IMR-90 (cell line): ENCODE measurements at regions not wholly inside any gene's neighbourhood (a gene's known extent, or its start where the extent isn't known, plus 50 kb on each side); places are given as distances from the start of the nearest gene placed in this dataset.
"Not testable (repeated sequence)": the region's sequence is repeated elsewhere in the genome, so short reads cannot be mapped to it uniquely, and the experiment has no call there.

Experiments
- ATAC-seq: fragments of 200-7000 bp; cut with Tn5 transposase; 2 replicates; pipeline ENCODE4 v1.9.1; 2020; ENCODE audit warnings: low read depth, mild to moderate bottlenecking, moderate library complexity
- BruUV-seq: library from RNA; stranded (reverse); fragments of 400-500 nt; replicated peaks from 2 replicates; lab custom pipeline; 2021; lab: Mats Ljungman, UMichigan
- CTCF ChIA-PET: fragments of 300-600 bp; formaldehyde crosslinking; extraction: SDS; loops from one replicate; lab custom pipeline; 2021; ENCODE audit warnings: antibody characterized with exemption; lab: Yijun Ruan, JAX
- POLR2A ChIA-PET: fragments of 300-600 bp; sonication (Branson Sonifier 250); formaldehyde crosslinking; loops from one replicate; lab custom pipeline; 2022; ENCODE audit warnings: antibody characterized with exemption; ENCODE audit not compliant: unreplicated experiment; lab: Charles Lee
- DNase-seq: peaks from one replicate; pipeline ENCODE4 v3.0.0; 2013
- H2AFZ ChIP-seq: replicated peaks from 2 replicates; pipeline ENCODE3; 2013; ENCODE audit warnings: low read length, mild to moderate bottlenecking; ENCODE audit not compliant: poor library complexity
- H2AK5ac ChIP-seq: 2 replicates; pipeline ENCODE4 v1.6.1; 2013; ENCODE audit warnings: low read depth, low read length, inconsistent platforms
- H2AK9ac ChIP-seq: replicated peaks from 2 replicates; pipeline ENCODE3; 2013; ENCODE audit warnings: mild to moderate bottlenecking, low read depth, low read length, moderate library complexity; ENCODE audit not compliant: poor library complexity
- H2BK120ac ChIP-seq: 2 replicates; pipeline ENCODE4 v1.6.1; 2013; ENCODE audit warnings: low read depth, low read length, inconsistent platforms
- H2BK15ac ChIP-seq: 3 replicates; pipeline ENCODE4 v1.6.1; 2013; ENCODE audit warnings: low read depth, low read length, inconsistent platforms
- H2BK20ac ChIP-seq: 2 replicates; pipeline ENCODE4 v1.6.1; 2013; ENCODE audit warnings: low read depth, mild to moderate bottlenecking, inconsistent platforms, low read length, moderate library complexity
- H2BK5ac ChIP-seq: 2 replicates; pipeline ENCODE4 v1.6.1; 2013; ENCODE audit warnings: mild to moderate bottlenecking, low read depth, low read length, inconsistent platforms; ENCODE audit not compliant: poor library complexity, severe bottlenecking
- H3K14ac ChIP-seq: replicated peaks from 2 replicates; pipeline ENCODE4 v1.6.1; 2013; ENCODE audit warnings: low read depth, low read length, inconsistent platforms
- H3K18ac ChIP-seq: 2 replicates; pipeline ENCODE4 v1.6.1; 2013; ENCODE audit warnings: low read depth, low read length, control low read depth
- H3K23ac ChIP-seq: 2 replicates; pipeline ENCODE4 v1.6.1; 2013; ENCODE audit warnings: low read depth, low read length, inconsistent platforms
- H3K27ac ChIP-seq: 2 replicates; pipeline ENCODE4 v1.5.1; 2013; ENCODE audit warnings: mild to moderate bottlenecking, control low read depth, low read length; ENCODE audit not compliant: insufficient read depth
- H3K27me3 ChIP-seq: 2 replicates; pipeline ENCODE4 v1.6.1; 2013; ENCODE audit warnings: low read length; ENCODE audit not compliant: control insufficient read depth, insufficient read depth
- H3K36me3 ChIP-seq: 2 replicates; pipeline ENCODE4 v1.6.1; 2013; ENCODE audit warnings: low read length, mixed read lengths; ENCODE audit not compliant: control insufficient read depth, insufficient read depth
- H3K4ac ChIP-seq: 2 replicates; pipeline ENCODE4 v1.6.1; 2013; ENCODE audit warnings: low read depth, low read length, inconsistent platforms
- H3K4me1 ChIP-seq: 2 replicates; pipeline ENCODE4 v1.6.1; 2013; ENCODE audit warnings: low read length, mixed read lengths; ENCODE audit not compliant: control insufficient read depth, insufficient read depth
- H3K4me2 ChIP-seq: 2 replicates; pipeline ENCODE4 v1.6.1; 2013; ENCODE audit warnings: low read depth, mild to moderate bottlenecking, control low read depth, low read length, moderate library complexity
- H3K4me3 ChIP-seq: 2 replicates; pipeline ENCODE4 v1.5.1; 2013; ENCODE audit warnings: low read depth, mild to moderate bottlenecking, control low read depth, low read length, moderate library complexity; ENCODE audit not compliant: insufficient read depth
- H3K56ac ChIP-seq: 2 replicates; pipeline ENCODE4 v1.6.1; 2013; ENCODE audit warnings: low read length, inconsistent platforms; ENCODE audit not compliant: insufficient read depth; ENCODE audit errors: extremely low read depth
- H3K79me1 ChIP-seq, 2 experiments: 2 replicates each; pipeline ENCODE4 v1.6.1; 2013; ENCODE audit warnings: low read length in 2 of 2, inconsistent platforms in 1 of 2, low read depth in 1 of 2
- H3K9ac ChIP-seq: 2 replicates; pipeline ENCODE4 v1.6.1; 2013; ENCODE audit warnings: low read depth, low read length, control low read depth
- H3K9me1 ChIP-seq: 2 replicates; pipeline ENCODE4 v1.6.1; 2013; ENCODE audit warnings: low read length, inconsistent platforms; ENCODE audit not compliant: insufficient read depth
- H3K9me3 ChIP-seq: 2 replicates; pipeline ENCODE4 v1.6.1; 2013; ENCODE audit warnings: low read length; ENCODE audit not compliant: control insufficient read depth, insufficient read depth
- H4K20me1 ChIP-seq: 2 replicates; pipeline ENCODE4 v1.6.1; 2013; ENCODE audit warnings: low read length, inconsistent platforms; ENCODE audit not compliant: insufficient read depth
- H4K5ac ChIP-seq: 2 replicates; pipeline ENCODE4 v1.6.1; 2013; ENCODE audit warnings: mild to moderate bottlenecking, low read depth, low read length, control low read depth
- H4K8ac ChIP-seq, 2 experiments: 2 replicates each; pipeline ENCODE4 v1.6.1; 2013; ENCODE audit warnings: low read depth in 2 of 2, low read length in 2 of 2, control low read depth in 1 of 2, inconsistent platforms in 1 of 2
- H4K91ac ChIP-seq: 2 replicates; pipeline ENCODE4 v1.6.1; 2013; ENCODE audit warnings: low read depth, low read length, inconsistent platforms; ENCODE audit not compliant: insufficient read depth
- WGBS, 2 experiments: methylation state at CpG; one replicate each; pipeline versions ENCODE4 v1.1.5 to v1.1.7; 2013; ENCODE audit warnings: missing lambda C conversion rate in 2 of 2; ENCODE audit not compliant: insufficient read length in 1 of 2; ENCODE audit errors: extremely low coverage in 2 of 2; 5-methylcytosine and 5-hydroxymethylcytosine counted together
- dilution Hi-C: fragments of 300-500 bp; cut with HindIII; formaldehyde crosslinking; loops from one replicate; pipeline ENCODE4 v1.14.3; 2018; ENCODE audit warnings: low sequenced_read_pairs; ENCODE audit not compliant: unreplicated experiment
- in situ Hi-C: fragments of 300-500 bp; cut with MboI; formaldehyde crosslinking; loops from 3 replicates; pipeline ENCODE4 v1.14.3; 2019; ENCODE audit warnings: low sequenced_read_pairs, inconsistent platforms, mixed read lengths
- intact Hi-C: fragments of 100-400 bp; cut with micrococcal nuclease; formaldehyde crosslinking; loops from 2 replicates; pipeline ENCODE4 v1.10.0; 2022

- H3K4ac ChIP-seq, H3K4me1 ChIP-seq, H2BK120ac ChIP-seq, H2BK15ac ChIP-seq, H3K36me3 ChIP-seq, BruUV-seq, H4K20me1 ChIP-seq, H4K5ac ChIP-seq, H2BK5ac ChIP-seq, H3K18ac ChIP-seq, DNase-seq, H2BK20ac ChIP-seq, POLR2A ChIA-PET, H3K9ac ChIP-seq, in situ Hi-C loops, H3K4me2 ChIP-seq, H3K9me3 ChIP-seq, H3K14ac ChIP-seq, H2AFZ ChIP-seq, H4K8ac ChIP-seq, H2AK9ac ChIP-seq, dilution Hi-C loops, H3K23ac ChIP-seq, H3K56ac ChIP-seq, H3K27me3 ChIP-seq, CTCF ChIA-PET, H2AK5ac ChIP-seq, H3K79me1 ChIP-seq, ATAC-seq, H3K27ac ChIP-seq, H4K91ac ChIP-seq, H3K9me1 ChIP-seq, H3K4me3 ChIP-seq, intact Hi-C loops: not testable (repeated sequence)
- no CpG with 5 or more reads among the region's 3 CpGs for WGBS, 2 experiments
Observed at GRCh38 chr12:4842401-4842800, 67.3 kb upstream of the KCNA1 start.
